ENCODE measurements at regions not wholly inside any gene's neighbourhood (a gene's known extent, or its start where the extent isn't known, plus 50 kb on each side); places are given as distances from the start of the nearest gene placed in this dataset.
A peak's percentile ranks its signal among the peaks of the same experiment; 100 is the strongest.

GRCh38 chr3:124496061-124496460 is 234.2 kb upstream of the UMPS start:
- DNase-seq: no peak
- no peak overlapping the region for H3K27ac Mint-ChIP-seq
- TF ChIP-seq CTCF (IDR thresholded peaks at IDR 0.05): no peak
- H3K9me3 Mint-ChIP-seq: no peaks in the 10 kb centered on the region
- no peaks in the 10 kb centered on the region for H3K4me1 Mint-ChIP-seq
- H3K27me3 Mint-ChIP-seq (ENCODE audit: low read depth, poor library complexity): peaks cover 8% of the 10 kb centered on the region
- H3K4me3 Mint-ChIP-seq: no peak overlapping the region
- H3K36me3 Mint-ChIP-seq (ENCODE audit: low read depth): peaks cover 38% of the 10 kb centered on the region

GRCh38 chr3:124497487-124497886 is 232.8 kb upstream of the UMPS start:
- no peaks in the 10 kb centered on the region for H3K4me1 Mint-ChIP-seq
- H3K27ac Mint-ChIP-seq: no peak overlapping the region
- H3K27me3 Mint-ChIP-seq (ENCODE audit: low read depth, poor library complexity): peaks cover 8% of the 10 kb centered on the region
- DNase-seq: no peak
- H3K9me3 Mint-ChIP-seq: no peaks in the 10 kb centered on the region
- no peak for TF ChIP-seq CTCF (IDR thresholded peaks at IDR 0.05)
- no peak overlapping the region for H3K4me3 Mint-ChIP-seq
- peaks cover 26% of the 10 kb centered on the region for H3K36me3 Mint-ChIP-seq (ENCODE audit: low read depth)

GRCh38 chr3:124498891-124499290 is 231.4 kb upstream of the UMPS start:
- H3K27ac Mint-ChIP-seq: no peak overlapping the region
- TF ChIP-seq CTCF (IDR thresholded peaks at IDR 0.05): no peak
- DNase-seq: no peak
- H3K36me3 Mint-ChIP-seq (ENCODE audit: low read depth): peaks cover 16% of the 10 kb centered on the region
- no peaks in the 10 kb centered on the region for H3K4me1 Mint-ChIP-seq
- peaks cover 3% of the 10 kb centered on the region for H3K27me3 Mint-ChIP-seq (ENCODE audit: low read depth, poor library complexity)
- no peak overlapping the region for H3K4me3 Mint-ChIP-seq
- H3K9me3 Mint-ChIP-seq: no peaks in the 10 kb centered on the region

- no peak overlapping the region for H3K27ac Mint-ChIP-seq
- H3K36me3 Mint-ChIP-seq (ENCODE audit: low read depth): peaks cover 36% of the 10 kb centered on the region
- no peaks in the 10 kb centered on the region for H3K9me3 Mint-ChIP-seq
- DNase-seq: no peak
- H3K4me1 Mint-ChIP-seq: no peaks in the 10 kb centered on the region
- peaks cover 13% of the 10 kb centered on the region for H3K27me3 Mint-ChIP-seq (ENCODE audit: low read depth, poor library complexity)
- TF ChIP-seq CTCF (IDR thresholded peaks at IDR 0.05): no peak
- no peak overlapping the region for H3K4me3 Mint-ChIP-seq
Measured at GRCh38 chr3:124504332-124505059, 225.8 kb upstream of the UMPS start.

GRCh38 chr3:124509884-124510283 is 220.4 kb upstream of the UMPS start:
- no peaks in the 10 kb centered on the region for H3K9me3 Mint-ChIP-seq
- no peak for DNase-seq
- H3K4me1 Mint-ChIP-seq: peaks cover 6% of the 10 kb centered on the region
- no peak for TF ChIP-seq CTCF (IDR thresholded peaks at IDR 0.05)
- peaks cover 41% of the 10 kb centered on the region for H3K36me3 Mint-ChIP-seq (ENCODE audit: low read depth)
- no peak overlapping the region for H3K4me3 Mint-ChIP-seq
- peaks cover 3% of the 10 kb centered on the region for H3K27me3 Mint-ChIP-seq (ENCODE audit: low read depth, poor library complexity)
- no peak overlapping the region for H3K27ac Mint-ChIP-seq

- Mint-ChIP-seq H3K27ac (peak overlapping the region; percentile 14), H3K4me1 (peaks cover 6% of the 10 kb centered on the region), H3K4me3 (no peak overlapping the region), H3K36me3 (ENCODE audit: low read depth) (peaks cover 37% of the 10 kb centered on the region), H3K9me3 (no peaks in the 10 kb centered on the region), H3K27me3 (ENCODE audit: low read depth, poor library complexity) (peaks cover 2% of the 10 kb centered on the region)
- no peak for DNase-seq
- TF ChIP-seq CTCF (IDR thresholded peaks at IDR 0.05): no peak
Measured at GRCh38 chr3:124510290-124510689, 220.0 kb upstream of the UMPS start.

Data from nephron progenitor cell (in vitro differentiated cells).